ENCODE measurements at regions not wholly inside any gene's neighbourhood (a gene's known extent, or its start where the extent isn't known, plus 50 kb on each side); places are given as distances from the start of the nearest gene placed in this dataset.
"Not testable (repeated sequence)": the region's sequence is repeated elsewhere in the genome, so short reads cannot be mapped to it uniquely, and the experiment has no call there.

DNA sequence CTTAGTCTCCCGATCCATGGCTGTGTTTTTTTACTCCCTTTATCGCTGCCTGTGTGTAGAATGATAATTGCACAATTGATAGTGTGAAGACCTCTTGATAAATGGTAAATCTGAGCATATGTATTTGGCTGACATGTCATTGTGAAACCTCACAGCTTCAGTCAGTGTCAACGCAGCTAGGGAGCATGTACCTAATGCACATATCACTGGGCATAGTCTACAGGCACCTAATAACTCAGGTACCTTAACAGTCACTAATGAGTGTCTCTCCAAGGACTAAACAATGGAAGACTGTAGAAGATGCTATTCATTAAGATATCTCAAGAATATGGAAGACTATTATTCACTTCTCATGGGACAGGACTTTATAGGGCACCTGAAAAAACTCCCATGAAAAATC lies 101.0 kb upstream of the PTPN20 start:
- DNase-seq: not testable (repeated sequence)

DNA sequence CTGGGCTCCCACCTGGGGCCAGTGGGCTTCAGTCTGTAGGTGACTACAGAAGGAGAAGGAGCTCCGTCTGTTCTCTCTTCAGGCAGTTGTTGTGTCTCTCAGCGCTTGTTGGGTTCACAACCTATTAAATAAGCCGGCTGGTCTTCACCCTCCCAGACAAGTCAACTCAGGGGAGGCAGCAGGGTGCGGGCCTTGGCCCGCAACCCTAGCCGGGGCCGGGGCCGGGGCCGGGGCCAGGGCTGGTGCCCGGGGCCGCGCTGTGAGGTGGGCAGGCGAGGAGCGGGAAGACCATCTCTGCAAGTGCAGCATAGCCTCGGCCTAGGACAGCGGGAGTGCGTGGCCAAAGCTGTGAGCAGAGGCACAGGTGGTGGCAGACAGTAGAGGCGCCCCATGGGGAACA lies 95.1 kb upstream of the PTPN20 start:
- DNase-seq: not testable (repeated sequence)

DNA sequence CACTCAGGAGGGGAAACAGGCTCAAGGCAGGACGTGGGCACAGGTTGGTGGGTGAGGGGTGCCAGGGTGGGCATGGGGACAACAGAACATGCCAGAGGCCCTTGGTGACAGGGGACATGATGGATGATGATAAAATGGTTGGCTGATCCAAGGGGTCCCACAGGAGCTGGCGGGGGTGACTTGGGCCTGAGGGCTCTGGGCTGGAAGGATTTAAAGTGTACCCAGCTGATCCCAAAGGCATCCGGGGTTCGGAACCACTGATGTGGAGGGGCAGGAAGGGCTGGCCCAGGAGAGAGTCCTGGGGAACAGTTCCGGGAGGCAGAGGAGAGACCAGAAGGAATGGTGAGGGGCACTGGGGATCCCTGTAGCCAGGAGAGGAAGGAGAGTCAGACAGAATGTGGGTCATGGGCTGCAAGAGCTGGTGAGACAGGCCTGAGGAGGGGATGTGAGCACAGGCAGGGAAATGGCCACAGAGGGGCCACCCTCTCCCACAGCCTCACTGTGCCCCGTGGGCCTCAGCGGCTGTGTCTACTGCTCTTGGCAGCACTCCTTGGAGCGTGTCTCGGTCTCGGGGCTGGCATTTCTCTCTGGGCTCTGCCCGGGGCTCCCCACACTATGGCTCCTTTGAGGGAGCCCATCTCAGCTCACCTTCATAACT lies 70.7 kb upstream of the PTPN20 start:
- not testable (repeated sequence) for DNase-seq

DNA sequence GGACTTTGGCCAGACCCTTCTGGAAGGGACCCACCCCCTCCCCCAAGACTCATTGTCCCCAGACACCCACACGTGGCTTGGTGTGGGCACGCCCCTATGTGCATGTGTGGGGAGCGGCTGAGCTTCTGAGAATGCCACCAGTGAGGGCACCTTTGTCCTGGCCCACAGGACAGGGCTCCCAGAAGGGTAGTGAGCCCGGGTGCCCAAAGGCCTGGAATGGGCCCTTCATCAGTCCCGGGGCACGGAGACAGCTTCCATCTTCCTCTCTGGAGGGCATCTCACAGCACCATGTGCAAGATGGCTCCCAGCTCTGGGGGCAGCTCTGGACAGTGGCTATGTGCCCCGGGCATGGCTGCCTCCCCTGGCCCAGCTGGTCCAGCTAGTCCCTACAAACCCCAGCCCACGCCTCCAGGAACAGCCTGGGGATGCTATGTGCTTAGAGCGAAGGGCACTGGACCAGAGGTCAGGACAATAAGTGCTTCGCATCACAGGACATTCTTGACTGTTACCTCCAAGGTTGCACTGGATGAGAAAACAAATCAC lies 70.1 kb upstream of the PTPN20 start:
- not testable (repeated sequence) for DNase-seq

DNA sequence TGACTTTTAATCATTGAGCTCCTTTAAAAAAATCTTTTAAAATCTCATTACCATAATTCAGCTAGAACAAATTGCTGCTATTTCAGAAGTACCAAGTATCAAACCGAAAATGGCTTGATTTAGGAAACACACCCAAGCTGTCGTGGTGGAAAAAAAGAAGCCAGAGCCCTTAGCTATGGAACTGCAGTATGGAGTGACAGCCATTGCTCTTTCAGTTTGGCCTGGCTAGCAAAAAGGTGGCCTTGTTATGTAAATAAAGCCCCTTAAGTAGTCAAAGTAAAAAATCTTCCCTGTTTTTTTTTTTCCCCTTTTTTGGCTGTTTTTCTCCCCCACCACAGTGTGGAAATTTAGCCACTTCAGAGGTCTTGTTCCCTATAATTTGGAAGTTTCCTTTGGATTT lies 66.0 kb upstream of the PTPN20 start:
- not testable (repeated sequence) for DNase-seq

DNA sequence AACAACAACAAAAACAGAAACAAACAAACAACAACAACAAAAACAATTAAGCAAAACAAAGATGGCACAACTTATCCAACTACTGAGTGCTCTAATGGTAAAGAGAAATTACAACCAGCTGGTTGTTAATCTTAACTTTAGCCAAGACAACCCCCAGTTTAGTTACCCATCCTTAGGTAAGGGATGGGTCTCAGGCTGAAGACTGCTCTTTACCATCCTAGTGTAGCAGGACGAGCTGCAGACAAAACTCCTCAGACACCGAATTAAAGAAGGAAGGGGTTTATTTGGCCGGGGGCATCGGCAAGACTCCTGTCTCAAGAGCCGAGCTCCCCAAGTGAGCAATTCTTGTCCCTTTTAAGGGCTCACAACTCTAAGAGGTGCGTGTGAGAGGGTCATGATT lies 65.6 kb upstream of the PTPN20 start:
- DNase-seq: not testable (repeated sequence)

DNA sequence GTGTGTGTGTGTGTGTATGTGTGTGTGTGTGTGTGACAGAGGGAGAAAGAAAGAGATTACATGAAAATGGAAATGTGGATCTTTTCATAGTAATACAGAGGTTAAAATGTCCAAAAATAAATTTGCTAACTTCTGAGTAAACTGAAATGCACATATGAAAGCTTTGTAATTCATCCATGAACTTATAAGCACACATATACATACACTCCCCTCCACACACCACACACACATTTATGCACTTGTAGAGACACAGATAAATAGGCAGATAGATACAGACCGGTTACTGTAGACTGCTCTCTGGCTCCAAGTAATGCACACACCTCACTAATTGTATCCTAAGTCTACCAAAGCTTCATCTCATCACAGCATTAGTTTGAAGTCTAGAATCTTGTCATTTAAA lies 50.5 kb upstream of the PTPN20 start:
- DNase-seq: not testable (repeated sequence)

All from NCI-H774 (cell line).